Glomerular visceral epithelial cell (primary cell): ENCODE measurements at regions not wholly inside any gene's neighbourhood (a gene's known extent, or its start where the extent isn't known, plus 50 kb on each side); places are given as distances from the start of the nearest gene placed in this dataset.

Experiments used
- DNase-seq: peaks from one replicate; pipeline ENCODE4 v3.0.0-alpha.2; 2016; ENCODE audit errors: extremely low spot score

DNA sequence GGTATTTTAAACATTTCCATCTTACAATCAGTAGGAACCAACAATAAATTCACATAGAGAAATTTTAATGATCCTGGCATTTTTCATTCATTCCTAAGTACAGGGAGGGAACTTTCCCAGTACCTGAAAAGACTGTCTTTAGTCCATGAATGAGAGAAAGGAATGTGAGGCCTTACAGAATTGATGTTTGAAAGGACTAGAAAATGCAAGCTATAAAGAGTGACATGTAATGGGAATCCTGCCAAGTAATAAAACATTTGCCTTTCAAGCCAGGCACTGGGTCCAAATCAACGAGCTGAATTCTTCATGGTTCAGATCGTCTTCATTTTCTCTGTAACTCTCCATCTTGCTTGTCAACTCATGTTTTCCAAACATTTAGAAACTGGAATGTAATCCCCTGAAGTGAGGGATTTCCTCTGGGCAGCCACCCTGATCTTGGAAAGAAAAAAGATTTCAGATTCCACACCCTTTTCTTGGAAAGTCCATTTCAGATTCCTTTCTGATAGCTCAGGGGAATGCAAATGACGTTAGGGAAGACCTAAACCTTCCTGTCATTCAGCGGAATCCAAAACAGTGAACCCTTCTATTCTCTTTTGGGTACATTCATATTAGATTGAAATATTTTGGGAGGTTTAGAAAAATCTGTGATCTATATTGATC lies 315.8 kb downstream of the SH3GL2 start:
- no peak for DNase-seq

DNA sequence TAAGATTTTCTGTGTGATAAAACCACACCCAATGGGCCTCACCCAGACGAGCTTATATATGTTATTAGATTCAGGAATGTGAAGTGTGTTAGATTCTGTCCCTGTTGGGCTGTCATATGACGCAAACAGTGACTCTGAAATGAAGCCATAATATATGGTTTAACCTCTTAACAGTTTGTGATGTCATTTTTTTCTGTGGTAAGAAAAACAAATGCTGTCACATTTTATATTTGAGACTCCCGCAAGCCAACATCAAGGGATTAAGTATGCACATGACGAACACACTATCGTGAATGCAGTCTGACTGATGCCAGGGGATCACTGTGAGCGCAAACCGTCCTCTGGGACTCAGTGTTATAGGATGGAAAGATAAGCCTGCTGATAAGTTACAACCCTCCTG lies 321.7 kb downstream of the SH3GL2 start:
- no peak for DNase-seq

DNA sequence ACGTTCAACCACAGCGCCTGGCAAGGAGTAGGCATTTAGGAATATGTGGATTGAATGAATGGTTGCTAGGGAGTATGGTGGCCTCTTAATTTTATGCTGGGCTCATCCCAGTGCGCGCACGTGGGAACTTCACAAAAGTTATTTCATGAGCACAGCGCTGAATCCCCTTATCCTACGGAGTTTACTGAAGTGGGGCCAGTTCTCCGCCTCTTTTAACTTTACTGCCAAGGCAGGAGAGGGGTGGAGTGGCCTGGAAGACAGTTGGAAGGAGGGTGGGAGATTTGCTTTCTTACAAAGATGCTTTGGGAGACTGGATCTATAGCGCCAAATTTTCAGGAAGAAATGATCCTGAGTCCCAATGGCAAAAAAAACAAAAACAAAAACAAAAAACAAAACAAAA lies 326.5 kb downstream of the SH3GL2 start:
- no peak for DNase-seq

DNA sequence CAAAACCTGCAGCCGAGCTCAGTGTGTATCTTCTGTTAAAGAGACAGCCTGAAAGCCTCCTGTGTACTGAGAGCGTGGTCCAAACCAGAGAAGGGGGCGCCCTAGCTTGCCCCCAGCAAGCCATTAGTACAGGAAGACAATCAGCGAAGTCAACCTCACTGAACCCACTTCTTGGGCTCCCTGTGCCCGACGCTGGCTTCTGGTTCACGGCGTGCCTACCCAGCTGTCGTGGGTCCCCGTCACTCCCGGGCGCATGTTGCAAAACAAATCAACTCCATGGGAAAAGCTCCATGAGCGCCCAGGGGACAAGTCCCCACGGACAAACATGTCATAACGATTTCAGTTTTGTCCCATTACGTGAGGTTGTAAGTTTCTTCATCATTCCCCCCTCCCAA lies 326.9 kb downstream of the SH3GL2 start:
- DNase-seq: no peak

DNA sequence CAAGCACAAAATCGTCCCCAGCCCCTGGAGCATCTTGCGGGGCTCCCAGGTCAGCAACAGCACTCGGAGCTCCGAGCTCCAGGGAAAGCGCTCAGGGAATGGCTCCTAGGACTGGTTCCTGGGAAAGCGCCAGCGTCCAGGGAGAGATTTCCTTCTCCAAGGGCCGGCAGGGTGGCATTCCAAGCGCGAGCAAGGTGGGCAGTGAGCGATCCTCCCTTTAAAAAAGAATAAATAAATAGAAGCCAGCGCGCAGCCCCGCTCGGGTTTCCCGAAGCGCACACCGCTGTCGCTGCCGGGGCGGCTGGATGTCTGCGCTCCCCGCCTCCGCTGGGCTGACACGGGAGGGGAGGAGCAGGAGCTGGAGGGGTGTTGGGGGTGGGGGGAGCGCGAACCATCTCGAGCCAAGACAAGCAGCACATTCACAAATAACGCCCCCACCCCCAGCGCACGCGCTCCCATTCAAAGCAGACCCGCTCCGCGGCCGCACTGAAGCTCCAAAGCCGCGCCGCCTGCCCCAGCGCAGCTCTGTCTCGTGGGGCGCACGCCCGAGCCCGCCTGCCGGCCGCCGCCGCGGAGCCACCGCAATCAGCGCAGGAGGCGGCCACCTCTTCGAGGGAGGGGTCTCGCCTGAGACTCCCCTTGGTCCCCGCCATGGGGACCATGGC lies 327.4 kb downstream of the SH3GL2 start:
- DNase-seq: no peak

DNA sequence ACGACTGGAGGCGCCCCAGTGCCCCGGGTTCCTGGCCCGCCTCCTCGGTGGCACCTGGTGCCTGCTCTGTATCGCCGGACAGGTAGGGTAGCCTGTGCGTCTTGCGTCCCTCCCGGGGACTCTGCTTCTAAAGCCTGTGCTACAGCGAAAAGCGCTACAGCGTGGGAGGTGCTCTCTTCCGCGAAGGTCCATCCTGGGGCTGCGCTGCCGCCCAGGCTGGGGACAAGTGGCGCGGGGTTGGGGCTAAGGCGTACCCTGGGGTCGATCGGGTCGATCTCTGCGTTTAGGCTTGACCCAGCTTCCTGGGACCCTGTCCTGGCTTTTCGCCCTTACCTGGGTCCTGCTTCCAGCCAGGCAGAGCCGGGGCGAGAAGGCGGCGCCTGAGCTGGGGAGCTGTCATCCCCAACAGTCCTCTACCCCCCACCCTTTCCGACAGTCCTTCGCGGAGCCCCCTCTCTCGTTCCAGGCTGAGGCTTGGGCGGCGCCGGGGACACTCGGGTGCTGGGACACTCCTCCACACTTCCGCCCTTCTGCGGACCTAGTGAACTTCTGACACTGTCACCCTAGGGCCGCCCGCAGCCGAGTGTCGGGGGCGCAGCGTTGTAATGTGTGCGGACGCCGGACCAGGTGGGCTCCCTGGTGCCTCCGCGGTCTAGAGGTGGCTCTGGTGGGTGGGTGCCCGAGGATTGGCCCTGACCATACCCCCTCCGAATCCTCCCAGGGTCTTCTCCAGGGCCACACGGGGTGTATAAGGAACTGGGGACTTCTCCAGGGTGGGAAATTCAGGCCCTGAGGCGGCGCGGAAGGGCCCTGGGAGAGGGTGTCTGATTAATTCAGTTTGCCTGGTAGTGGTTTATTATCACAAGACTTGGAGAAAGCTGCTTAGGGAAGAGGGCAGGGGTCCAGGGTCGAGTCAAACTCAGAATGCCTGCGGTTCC lies 328.2 kb downstream of the SH3GL2 start:
- no peak for DNase-seq

DNA sequence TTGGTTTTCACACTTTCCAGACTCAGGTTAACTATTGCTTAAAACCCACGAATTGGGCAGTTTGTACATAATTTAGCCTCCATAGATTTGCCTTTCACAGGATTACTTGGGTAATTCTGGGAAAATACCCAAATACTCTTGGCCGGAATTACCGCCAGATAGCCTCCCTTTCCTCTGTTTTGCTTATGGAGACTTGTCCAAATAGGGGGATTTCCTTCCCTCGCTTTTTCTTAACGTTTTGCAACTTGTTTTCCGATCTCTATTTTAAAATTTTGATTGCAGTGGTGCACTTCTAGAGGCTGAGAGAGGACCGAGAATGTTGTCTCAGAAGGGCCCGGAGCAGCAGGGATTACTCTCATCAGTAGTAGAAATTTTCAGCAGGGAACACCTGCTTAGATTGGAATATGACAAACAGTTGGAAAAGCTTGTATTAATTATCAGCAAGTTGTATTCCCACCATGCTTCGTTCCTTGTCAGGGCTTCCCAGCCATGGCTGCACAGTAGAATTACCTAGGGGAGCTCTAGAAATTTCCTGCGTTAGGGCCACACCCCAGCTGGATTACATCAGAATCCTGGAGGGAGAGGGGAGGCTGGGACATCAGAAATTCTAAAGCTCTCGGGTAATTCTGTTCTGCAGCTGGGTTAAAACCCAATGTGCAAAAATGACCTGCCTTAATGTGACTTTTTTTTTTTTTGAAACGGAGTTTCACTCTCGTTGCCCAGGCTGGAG lies 329.1 kb downstream of the SH3GL2 start:
- DNase-seq: no peak

DNA sequence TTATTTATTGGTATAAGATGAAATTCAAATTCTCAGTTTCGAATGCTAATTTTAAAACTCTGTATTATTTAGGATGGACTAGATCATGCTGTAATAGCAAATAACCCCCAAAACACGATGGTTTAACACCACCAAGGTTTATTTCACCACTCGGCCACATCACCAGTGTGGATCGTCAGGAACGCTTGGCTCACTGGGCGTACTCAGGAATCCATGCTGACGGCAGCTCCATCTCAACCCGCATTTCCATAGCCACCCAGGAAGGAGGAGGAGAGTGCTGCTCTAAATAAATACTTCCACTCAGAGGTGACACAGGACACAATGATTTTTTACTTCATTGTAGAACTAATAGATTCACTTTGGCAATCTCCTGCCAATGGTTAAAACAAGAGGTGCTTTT lies 347.4 kb downstream of the SH3GL2 start:
- DNase-seq: no peak

DNA sequence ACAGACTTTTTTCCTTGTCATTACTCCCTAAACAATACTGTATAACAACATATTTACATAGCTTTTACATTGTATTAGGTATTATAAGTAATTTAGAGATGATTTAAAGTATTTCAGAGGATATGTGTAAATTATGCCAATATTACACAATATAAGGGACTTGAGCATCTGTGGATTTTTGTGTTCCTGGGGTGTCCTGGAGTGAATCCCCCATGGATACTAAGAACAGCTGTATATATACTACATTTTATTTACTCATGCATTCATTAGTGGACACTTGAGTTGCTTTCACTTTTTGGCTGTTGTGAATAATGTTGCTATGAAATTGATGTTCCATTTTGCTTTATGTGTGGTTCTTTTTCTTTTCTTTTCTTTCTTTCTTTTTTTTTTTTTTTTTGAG lies 348.8 kb downstream of the SH3GL2 start:
- no peak for DNase-seq

DNA sequence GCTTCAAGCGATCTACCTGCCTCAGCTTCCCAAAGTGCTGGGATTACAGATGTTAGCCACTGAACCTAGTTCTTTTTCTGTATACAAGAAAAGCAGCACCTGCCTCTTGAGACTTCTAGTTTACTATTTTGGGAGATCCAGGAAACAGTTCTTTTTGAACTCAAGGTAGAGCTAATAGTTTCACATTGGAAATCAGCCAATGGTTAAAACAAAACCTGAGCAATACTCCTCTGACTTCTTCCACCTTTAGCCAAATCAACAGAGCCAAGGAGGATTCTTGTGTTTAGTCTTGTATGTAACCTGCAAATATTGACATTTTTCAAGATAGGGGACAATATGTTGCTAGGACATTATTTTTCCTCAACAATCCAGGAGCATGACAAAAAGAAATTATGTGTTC lies 349.4 kb downstream of the SH3GL2 start:
- no peak for DNase-seq

DNA sequence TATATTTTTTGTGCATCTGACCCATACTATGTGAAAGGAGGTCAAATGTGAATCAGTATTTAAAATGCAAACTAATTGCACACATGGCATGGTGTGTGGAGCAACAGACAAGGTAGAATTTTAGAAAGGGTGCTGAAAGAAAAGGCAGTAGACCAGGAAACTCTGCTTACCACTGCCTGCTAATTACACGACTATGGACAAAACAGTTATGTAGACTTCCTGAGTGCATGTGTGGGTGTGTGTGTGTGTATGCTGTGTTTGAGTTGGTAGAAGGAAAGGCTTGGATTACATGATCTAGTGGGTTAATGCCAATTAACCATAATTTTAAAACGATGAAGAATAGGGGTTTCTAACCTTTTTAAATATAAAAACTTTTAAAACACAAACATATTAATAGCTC lies 349.9 kb downstream of the SH3GL2 start:
- no peak for DNase-seq

DNA sequence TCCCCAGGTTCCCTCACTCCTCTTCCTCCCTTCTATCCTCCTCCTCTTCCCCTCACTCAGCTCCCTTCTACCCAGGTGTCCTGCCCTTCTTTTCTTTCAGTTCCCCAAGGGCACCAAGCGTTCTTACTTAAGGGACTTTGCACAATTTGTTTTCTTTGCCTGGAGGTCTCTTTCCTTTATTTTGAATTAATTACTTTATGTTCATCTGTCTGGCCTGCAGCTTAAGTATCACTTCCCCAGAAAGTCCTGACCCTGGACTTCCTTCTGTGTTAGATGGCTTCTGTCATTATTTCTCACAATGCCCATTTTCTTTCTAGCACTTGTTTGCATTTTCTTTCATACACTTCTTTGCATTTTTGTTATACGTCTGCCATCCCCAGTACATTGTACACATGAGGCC lies 350.6 kb downstream of the SH3GL2 start:
- no peak for DNase-seq

DNA sequence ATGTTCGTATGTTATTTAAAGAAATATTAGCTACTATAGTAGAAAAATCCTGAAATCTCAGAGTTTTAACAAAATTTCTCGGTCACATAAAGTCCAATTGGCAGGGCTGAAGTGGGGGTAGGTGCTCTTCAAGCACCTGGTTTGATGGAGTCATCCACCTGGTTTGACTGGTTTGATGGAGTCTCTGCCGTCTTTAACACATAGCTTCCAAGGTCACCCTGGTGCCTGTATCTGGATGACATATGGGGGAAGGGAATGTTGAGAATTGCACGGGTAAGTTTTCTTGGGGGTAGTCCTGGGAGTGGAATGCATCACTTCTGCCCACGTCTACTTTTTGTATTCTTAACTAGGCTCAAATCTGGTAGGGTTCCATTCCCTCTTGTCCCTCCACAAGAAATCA lies 351.2 kb downstream of the SH3GL2 start:
- DNase-seq: no peak

DNA sequence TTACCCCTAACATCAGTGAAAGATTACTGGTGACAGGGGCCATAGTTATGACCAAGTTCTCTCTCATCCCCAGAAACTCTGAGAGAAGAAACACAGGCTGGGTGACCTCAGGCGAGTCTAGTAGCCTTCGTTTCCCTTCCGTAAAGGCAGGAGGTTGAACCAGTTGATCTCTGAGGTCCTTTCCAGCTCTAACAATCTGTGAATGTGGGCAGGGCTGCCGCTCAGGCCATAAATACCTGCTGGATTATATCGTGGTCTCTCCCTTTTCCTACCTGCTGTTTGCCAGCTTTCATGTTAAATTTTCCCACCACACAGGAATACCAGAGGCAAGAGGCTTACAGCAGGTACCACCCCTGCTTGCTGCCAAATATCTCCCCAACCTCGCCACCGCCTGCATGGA lies 357.5 kb downstream of the SH3GL2 start:
- no peak for DNase-seq

DNA sequence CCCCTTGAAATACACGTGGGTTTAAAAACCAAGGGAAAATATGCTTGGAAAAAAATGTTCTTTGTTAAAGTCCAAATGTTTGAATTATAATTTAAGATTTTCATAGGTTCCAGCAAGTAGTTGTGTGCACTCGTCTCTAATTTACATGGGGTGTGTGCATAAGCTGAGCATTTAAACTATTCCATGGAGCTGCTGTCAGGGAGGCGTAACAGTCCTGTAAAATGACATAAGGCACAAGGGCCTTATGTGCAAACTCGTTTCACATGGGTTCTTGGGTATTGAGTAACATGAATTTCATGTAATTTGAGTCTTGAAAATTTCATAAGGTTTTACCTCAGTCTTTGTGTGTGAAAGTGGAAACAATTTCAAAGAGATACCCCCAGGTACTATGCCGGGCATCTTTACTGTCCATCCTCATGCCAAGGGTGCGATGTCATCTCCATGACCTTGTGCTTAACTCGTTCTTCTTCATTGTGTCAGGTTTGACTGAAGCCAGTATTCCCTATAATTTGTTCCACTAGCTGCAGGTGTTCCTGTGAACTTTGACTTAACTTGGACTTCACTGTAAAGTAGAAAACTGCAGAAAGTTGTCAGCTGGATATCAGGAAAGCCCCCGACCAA lies 359.3 kb downstream of the SH3GL2 start:
- DNase-seq: no peak

DNA sequence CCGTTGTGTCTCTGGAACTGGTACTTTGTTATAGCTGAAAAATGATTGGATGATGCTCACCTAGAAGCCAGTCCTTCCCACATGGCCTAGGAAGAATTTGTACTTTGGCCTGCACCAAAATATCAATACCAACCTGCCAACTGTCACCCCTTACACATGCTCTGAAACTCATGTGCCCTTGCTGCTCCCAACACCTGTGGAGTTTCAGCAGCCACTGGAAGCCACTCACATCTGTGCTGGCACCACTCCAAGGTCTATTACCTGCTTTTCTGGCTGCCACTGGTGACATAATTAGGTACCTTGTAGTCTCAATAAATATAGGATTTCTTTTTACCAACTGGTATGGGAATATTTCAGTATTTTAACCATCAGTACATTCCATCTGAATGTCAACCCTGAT lies 363.6 kb downstream of the SH3GL2 start:
- no peak for DNase-seq

DNA sequence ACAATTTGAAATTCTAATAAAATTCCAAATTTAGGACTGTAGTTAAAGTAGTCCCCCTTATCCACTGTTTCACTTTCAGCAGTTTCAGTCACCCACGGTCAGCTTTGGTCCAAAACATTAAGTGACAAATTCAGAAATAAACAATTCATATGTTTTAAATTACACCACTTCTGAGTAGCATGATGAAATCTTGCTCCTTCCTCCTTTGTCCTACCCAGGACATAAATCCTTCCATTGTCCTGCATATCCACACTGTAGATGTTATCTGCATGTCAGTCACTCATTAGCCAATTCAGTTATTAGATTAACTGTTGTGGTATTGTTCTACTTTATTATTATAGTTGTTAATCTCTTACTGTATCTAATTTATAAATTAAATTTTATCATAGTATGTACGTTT lies 376.5 kb downstream of the SH3GL2 start:
- no peak for DNase-seq

DNA sequence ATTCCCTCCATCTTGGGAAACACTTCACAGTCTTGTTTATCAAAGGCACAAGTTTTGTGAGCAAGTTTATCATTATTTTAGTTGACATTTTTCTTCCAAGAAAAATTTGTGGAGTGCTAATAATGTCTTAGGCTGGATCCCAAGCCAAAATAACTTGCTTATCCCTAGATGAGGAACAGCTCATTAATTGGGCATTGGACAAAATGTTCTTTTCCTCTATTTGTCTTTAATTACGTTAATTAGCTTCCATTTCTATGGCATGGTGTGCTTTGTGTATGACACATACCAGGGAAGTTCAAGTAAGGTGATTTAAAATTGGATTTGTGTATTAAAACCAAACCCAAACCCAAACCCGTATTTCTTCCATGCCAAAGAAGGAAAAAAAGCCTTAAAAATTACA lies 379.5 kb downstream of the SH3GL2 start:
- no peak for DNase-seq

DNA sequence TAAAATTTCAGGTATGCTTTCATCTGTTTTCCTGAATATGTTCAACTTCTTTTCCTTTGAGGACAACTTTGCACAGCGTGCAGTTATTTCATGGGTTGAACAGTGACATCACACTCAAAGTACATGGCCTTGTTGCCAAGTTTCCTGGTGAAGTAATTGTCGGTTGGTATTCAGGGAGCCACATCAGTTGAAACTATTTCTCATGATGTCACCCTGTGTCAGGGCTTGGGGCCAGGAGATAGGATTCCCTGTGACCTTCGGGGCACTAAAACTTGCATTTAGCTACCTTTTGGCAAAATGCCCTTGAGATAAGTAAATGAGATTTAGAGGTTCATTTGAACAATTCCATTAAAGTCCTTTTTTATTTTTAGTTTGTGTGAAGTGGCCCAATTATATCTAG lies 383.9 kb downstream of the SH3GL2 start:
- DNase-seq: no peak

DNA sequence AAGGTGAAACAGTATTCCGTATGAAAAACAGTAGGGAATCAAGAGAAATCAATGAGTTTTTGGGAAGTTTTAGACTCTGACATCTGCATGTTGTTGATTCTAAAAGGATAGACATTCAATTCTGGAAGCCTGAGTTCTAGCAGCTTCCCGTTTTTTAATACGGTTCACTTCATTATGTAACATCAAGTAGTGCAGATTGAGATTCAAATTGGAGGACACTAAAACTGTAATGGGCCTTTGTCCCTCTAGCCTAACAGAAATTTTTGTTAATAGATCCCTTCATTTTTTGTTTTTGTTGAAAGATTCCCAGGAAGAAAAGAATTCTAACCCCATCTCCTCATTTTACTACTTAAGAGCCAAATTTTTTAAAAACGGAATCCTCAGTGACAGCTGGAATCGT lies 384.6 kb downstream of the SH3GL2 start:
- DNase-seq: no peak

DNA sequence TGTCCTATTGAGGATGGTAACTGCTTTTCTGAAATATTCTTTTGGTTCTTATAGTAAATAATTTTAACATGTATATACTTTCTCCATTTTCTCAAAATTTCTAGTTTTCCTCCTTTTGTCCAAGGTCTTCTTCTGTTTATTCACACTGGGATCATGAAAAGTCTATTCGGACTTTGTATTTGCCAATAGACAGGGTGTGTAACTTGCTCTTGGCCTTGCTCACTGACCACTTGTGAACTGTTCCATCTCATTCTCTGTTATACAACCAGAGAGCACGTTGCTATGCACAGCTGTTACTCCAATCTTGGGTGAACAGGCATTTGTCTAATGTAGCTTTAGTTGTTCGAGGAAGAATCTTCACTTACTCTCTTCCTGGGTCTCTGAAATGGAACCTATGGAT lies 388.9 kb downstream of the SH3GL2 start:
- no peak for DNase-seq

DNA sequence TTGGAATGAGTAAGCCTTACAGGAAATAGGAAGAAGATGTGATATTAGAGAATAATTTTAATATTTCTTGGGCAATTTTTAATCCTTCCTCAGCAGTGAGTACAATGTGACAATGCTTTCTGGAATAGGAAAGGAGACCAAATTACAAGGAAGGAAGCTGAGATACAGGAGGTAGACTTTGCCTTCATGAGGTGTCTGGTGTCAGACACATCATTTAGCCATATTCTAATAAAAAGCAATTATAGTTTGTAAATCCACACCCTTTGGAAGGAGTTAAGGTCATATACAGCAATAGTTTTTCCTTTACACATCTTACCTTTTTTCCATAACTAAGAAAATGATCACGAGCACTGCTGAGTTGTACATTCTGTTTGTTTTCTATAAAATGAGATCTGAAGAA lies 390.4 kb downstream of the SH3GL2 start:
- DNase-seq: no peak
